GM12864 (cell line): ENCODE measurements at regions not wholly inside any gene's neighbourhood (a gene's known extent, or its start where the extent isn't known, plus 50 kb on each side); places are given as distances from the start of the nearest gene placed in this dataset.

Experiments
- DNase-seq: peaks from one replicate; pipeline ENCODE4 v3.0.0-alpha.2; 2011; ENCODE audit warnings: low read depth
- H3K4me3 ChIP-seq: 2 replicates; pipeline ENCODE4 v1.5.1; 2011; ENCODE audit warnings: mild to moderate bottlenecking, low read depth, low read length, control low read depth
- TF ChIP-seq, protein P1 (sequence below): IDR thresholded peaks from 2 replicates; pipeline ENCODE4 v1.5.1; 2011; ENCODE audit warnings: low read depth, mild to moderate bottlenecking, moderate library complexity, low read length, control low read depth, inconsistent platforms; ENCODE audit errors: missing control alignments

- H3K4me3 ChIP-seq = no peak overlapping the region
- TF ChIP-seq, protein P1, sequence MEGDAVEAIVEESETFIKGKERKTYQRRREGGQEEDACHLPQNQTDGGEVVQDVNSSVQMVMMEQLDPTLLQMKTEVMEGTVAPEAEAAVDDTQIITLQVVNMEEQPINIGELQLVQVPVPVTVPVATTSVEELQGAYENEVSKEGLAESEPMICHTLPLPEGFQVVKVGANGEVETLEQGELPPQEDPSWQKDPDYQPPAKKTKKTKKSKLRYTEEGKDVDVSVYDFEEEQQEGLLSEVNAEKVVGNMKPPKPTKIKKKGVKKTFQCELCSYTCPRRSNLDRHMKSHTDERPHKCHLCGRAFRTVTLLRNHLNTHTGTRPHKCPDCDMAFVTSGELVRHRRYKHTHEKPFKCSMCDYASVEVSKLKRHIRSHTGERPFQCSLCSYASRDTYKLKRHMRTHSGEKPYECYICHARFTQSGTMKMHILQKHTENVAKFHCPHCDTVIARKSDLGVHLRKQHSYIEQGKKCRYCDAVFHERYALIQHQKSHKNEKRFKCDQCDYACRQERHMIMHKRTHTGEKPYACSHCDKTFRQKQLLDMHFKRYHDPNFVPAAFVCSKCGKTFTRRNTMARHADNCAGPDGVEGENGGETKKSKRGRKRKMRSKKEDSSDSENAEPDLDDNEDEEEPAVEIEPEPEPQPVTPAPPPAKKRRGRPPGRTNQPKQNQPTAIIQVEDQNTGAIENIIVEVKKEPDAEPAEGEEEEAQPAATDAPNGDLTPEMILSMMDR = no peak
- peak; percentile 57 for DNase-seq
Observed at GRCh38 chr1:244920911-244921761, 56.8 kb upstream of the HNRNPU start.

- TF ChIP-seq, protein P1 = no peak
- H3K4me3 ChIP-seq = peak overlapping the region; percentile 58
- peak; percentile 44 for DNase-seq
Observed at GRCh38 chr1:244919320-244920282, 55.3 kb upstream of the HNRNPU start.

DNA sequence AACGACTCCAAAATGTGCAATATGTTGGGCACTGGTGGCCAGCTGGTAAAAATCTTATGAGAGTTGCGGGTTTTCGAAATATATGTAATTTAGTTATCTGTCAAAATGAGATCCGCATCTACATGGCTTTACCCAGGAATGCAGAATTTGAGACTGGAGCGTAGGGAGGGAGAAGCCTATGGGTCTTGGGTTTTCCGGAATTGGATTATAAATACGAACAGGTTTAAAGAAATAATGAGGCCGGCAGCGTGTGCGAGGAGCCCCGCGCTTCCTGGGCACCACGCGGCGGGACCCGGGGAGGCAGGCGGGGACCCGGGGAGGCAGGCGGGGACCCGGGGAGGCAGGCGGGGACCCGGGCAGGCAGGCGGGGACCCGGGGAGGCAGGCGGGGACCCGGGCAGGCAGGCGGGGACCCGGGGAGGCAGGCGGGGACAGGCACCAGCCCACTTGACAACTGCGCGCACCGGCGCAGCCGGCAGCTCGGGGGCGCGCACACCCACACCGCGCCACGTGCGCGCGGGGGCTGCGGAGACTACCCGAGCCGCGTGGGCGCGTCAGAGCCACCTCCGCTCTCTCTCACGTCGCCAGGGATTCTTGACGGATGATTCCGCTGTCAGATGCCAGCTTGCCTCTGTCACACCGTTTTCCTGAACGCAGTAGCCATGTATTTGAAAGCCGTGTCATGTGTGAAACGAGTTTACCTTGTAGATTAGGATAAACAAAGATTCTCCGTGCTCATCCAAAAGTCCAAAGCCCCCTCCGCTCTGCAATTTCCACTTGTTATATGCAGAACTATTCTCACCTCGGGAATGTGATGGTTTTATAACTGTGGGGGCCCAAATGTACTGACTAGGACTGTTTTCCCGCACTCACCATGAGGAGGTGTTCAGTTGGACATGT lies 54.3 kb upstream of the HNRNPU start:
- TF ChIP-seq, protein P1 = peak; percentile 5
- H3K4me3 ChIP-seq = peak overlapping the region; percentile 58
- DNase-seq = no peak

- no peak overlapping the region for H3K4me3 ChIP-seq
- no peak for DNase-seq
- TF ChIP-seq, protein P1 = no peak
Observed at GRCh38 chr1:244917073-244917670, 52.8 kb upstream of the HNRNPU start.

- no peak overlapping the region for H3K4me3 ChIP-seq
- TF ChIP-seq, protein P1 = no peak
- no peak for DNase-seq
Observed at GRCh38 chr1:244915736-244916135, 51.4 kb upstream of the HNRNPU start.

GRCh38 chr1:244914761-244915160 lies 50.4 kb upstream of the HNRNPU start:
- no peak for DNase-seq
- H3K4me3 ChIP-seq = no peak overlapping the region
- TF ChIP-seq, protein P1 = no peak
